HUES64 (cell line): ENCODE measurements at regions not wholly inside any gene's neighbourhood (a gene's known extent, or its start where the extent isn't known, plus 50 kb on each side); places are given as distances from the start of the nearest gene placed in this dataset.
"Not testable (repeated sequence)": the region's sequence is repeated elsewhere in the genome, so short reads cannot be mapped to it uniquely, and the experiment has no call there.

Experiments used
- H3K27ac ChIP-seq: 2 replicates; pipeline ENCODE4 v1.7.0; 2013; ENCODE audit warnings: low read depth, low read length, inconsistent platforms
- H3K27me3 ChIP-seq: 2 replicates; pipeline ENCODE4 v1.6.1; 2013; ENCODE audit warnings: mild to moderate bottlenecking, low read length; ENCODE audit not compliant: insufficient read depth
- H3K36me3 ChIP-seq: 2 replicates; pipeline ENCODE4 v1.6.1; 2013; ENCODE audit warnings: mild to moderate bottlenecking, low read length; ENCODE audit not compliant: insufficient read depth
- H3K4me1 ChIP-seq: 2 replicates; pipeline ENCODE4 v1.6.1; 2013; ENCODE audit warnings: mild to moderate bottlenecking, low read length, moderate library complexity; ENCODE audit not compliant: insufficient read depth
- H3K4me3 ChIP-seq: 2 replicates; pipeline ENCODE4 v1.5.1; 2013; ENCODE audit warnings: mild to moderate bottlenecking, low read length, moderate library complexity
- H3K9ac ChIP-seq: 2 replicates; pipeline ENCODE4 v1.6.1; 2013; ENCODE audit warnings: mild to moderate bottlenecking, low read depth, low read length
- H3K9me3 ChIP-seq: 2 replicates; pipeline ENCODE4 v1.6.1; 2013; ENCODE audit warnings: low read depth, low read length; ENCODE audit not compliant: insufficient read depth
- WGBS: fragments of 150-250, 120-280 bp; methylation state at CpG from one replicate; pipeline ENCODE4 v1.1.7; 2013; ENCODE audit warnings: missing lambda C conversion rate; 5-methylcytosine and 5-hydroxymethylcytosine counted together

- not testable (repeated sequence) for H3K4me3 ChIP-seq, H3K36me3 ChIP-seq, H3K9ac ChIP-seq, H3K27ac ChIP-seq, H3K9me3 ChIP-seq, H3K4me1 ChIP-seq, H3K27me3 ChIP-seq
- WGBS = 89% methylated on average over 14 of the region's 14 CpGs
Measured at GRCh38 chr1:223951551-223951950, 105.8 kb upstream of the TP53BP2 start.

DNA sequence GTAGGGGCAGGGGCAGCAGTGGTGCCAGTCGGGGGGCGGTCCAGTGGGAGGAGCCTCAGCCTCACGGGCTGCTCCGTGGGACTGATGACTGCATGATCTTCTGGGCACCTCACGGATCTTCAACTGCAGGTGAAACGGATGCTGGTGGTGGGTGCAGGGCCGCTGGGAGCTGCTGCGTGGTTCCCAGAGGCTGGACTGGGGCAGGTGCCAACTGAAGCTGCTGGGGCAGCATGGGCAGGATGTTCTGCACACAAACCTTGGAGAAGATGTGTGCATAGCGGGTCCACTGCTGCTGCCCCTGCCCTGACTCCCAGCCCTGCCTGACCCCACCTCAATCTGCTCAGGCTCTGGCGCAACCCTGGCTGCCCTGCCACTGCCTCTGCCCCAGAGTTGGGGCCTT lies 104.2 kb upstream of the TP53BP2 start:
- not testable (repeated sequence) for H3K27ac ChIP-seq, H3K9ac ChIP-seq, H3K9me3 ChIP-seq, H3K4me1 ChIP-seq, H3K27me3 ChIP-seq, H3K4me3 ChIP-seq, H3K36me3 ChIP-seq
- 95% methylated on average over 6 of the region's 10 CpGs for WGBS

DNA sequence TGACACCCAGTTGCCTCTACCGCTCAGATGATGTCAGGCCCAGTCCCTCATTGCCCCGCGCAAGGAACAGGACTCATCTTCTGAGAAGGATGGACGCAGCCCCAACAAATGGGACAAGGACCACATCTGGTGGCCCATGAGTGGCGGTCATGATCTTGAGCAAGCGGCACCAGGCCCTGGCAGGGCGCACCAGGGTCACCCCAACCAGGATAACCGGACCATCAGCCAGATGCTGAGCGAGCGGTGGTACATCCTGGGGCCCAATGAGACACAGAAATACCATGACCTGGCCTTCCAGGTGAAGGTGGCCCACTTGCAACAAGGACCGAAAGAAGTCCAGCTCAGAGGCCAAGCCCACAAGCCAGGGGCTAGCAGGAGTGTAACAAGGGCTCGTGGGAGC lies 102.3 kb upstream of the TP53BP2 start:
- H3K9me3 ChIP-seq, H3K9ac ChIP-seq, H3K4me3 ChIP-seq, H3K36me3 ChIP-seq, H3K4me1 ChIP-seq, H3K27me3 ChIP-seq, H3K27ac ChIP-seq: not testable (repeated sequence)
- 90% methylated on average over 10 of the region's 12 CpGs for WGBS

GRCh38 chr1:223936592-223936991 lies 90.8 kb upstream of the TP53BP2 start:
- WGBS = 89% methylated on average over 1 of the region's 2 CpGs
- not testable (repeated sequence) for H3K4me1 ChIP-seq, H3K36me3 ChIP-seq, H3K4me3 ChIP-seq, H3K27ac ChIP-seq, H3K9ac ChIP-seq, H3K9me3 ChIP-seq, H3K27me3 ChIP-seq

GRCh38 chr1:223931476-223931875 lies 85.7 kb upstream of the TP53BP2 start:
- H3K27ac ChIP-seq = not testable (repeated sequence)

DNA sequence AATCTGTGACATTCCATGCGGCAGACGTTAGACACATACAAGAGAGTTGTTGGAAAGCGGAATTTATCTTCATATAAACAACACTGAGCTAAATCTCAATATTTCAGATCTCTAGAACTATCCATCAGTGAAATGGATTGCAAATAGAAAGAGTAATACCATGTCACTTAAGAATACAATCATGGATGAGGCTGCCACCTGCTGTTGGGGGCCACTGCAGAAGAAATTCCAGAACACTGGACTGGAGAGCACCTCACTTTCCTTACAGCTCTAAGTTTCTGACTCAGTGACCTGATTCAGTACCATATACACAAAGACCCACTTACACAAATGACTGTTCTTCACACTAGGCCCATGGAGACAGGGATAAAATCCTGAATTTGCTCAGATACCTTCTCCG lies 75.1 kb upstream of the TP53BP2 start:
- H3K27ac ChIP-seq, H3K4me3 ChIP-seq, H3K27me3 ChIP-seq, H3K9me3 ChIP-seq, H3K9ac ChIP-seq, H3K36me3 ChIP-seq, H3K4me1 ChIP-seq: not testable (repeated sequence)
- 90% methylated on average over 1 of the region's 4 CpGs for WGBS

More at GRCh38 chr1:223931476-223931875, 85.7 kb upstream of the TP53BP2 start:
- not testable (repeated sequence) for H3K9me3 ChIP-seq, H3K9ac ChIP-seq, H3K4me3 ChIP-seq, H3K27me3 ChIP-seq, H3K36me3 ChIP-seq, H3K4me1 ChIP-seq
- WGBS = 13% methylated on average over 1 of the region's 1 CpG

- H3K9ac ChIP-seq, H3K36me3 ChIP-seq: not testable (repeated sequence)
Measured at GRCh38 chr1:223915476-223915875, 69.7 kb upstream of the TP53BP2 start.

DNA sequence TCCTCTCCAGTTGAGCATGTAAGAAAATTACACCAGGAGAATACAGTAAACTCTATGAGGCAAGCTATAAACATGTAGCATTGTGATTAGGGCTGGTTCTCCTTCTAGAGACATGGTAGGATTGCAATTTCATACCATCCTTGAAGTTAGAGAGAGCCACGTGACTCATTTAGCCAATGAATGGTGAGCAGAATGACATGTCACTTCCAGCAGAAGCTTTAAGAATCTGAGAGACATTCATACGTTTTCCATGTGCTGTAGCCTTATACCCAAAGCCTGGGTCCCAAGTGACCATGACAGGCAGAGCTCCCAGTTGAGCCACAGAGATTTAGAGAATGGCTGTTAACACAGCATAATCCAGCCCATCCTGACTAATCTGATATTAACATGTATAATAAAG lies 68.0 kb upstream of the TP53BP2 start:
- not testable (repeated sequence) for H3K27ac ChIP-seq, H3K27me3 ChIP-seq, H3K4me1 ChIP-seq, H3K36me3 ChIP-seq, H3K9ac ChIP-seq, H3K9me3 ChIP-seq, H3K4me3 ChIP-seq
- WGBS = 88% methylated on average over 2 of the region's 2 CpGs

More at GRCh38 chr1:223915476-223915875, 69.7 kb upstream of the TP53BP2 start:
- H3K27ac ChIP-seq, H3K27me3 ChIP-seq, H3K9me3 ChIP-seq, H3K4me3 ChIP-seq, H3K4me1 ChIP-seq: not testable (repeated sequence)
- no CpG with 5 or more reads among the region's 2 CpGs for WGBS

- not testable (repeated sequence) for H3K9ac ChIP-seq, H3K9me3 ChIP-seq, H3K27ac ChIP-seq, H3K4me3 ChIP-seq, H3K4me1 ChIP-seq, H3K27me3 ChIP-seq, H3K36me3 ChIP-seq
- WGBS = no CpG with 5 or more reads among the region's 4 CpGs
Measured at GRCh38 chr1:223907943-223908587, 62.3 kb upstream of the TP53BP2 start.

DNA sequence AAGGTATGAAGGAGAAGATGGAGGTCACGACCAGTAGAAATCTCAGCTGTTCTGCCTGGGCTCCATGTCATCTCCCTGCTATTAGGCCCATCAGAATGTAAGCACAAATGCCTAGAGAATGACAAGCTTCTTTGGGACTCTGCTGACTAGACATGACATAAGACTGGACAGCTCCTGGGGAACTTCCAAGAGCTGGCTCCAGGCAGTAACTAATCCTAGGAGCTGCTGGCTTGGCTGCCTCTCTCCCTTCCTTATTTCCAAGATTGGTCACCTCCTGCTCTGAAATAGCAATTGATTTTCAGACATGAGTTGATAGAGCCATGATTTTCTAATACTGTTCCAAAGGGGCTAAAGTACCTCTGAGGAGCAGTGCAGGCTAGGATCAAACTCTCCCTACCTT lies 57.5 kb upstream of the TP53BP2 start:
- H3K27ac ChIP-seq, H3K36me3 ChIP-seq, H3K4me3 ChIP-seq, H3K9ac ChIP-seq, H3K9me3 ChIP-seq, H3K27me3 ChIP-seq, H3K4me1 ChIP-seq: not testable (repeated sequence)
- WGBS = no CpG with 5 or more reads among the region's 1 CpG

GRCh38 chr1:223899775-223900174 lies 54.0 kb upstream of the TP53BP2 start:
- H3K27me3 ChIP-seq, H3K4me1 ChIP-seq, H3K9ac ChIP-seq, H3K36me3 ChIP-seq, H3K4me3 ChIP-seq, H3K27ac ChIP-seq, H3K9me3 ChIP-seq: not testable (repeated sequence)
- WGBS = 84% methylated on average over 4 of the region's 6 CpGs

GRCh38 chr1:223897097-223897496 lies 51.4 kb upstream of the TP53BP2 start:
- H3K27me3 ChIP-seq, H3K4me3 ChIP-seq, H3K4me1 ChIP-seq, H3K36me3 ChIP-seq, H3K9ac ChIP-seq, H3K27ac ChIP-seq, H3K9me3 ChIP-seq: not testable (repeated sequence)
- no CpG with 5 or more reads among the region's 4 CpGs for WGBS
